ENCODE measurements at regions not wholly inside any gene's neighbourhood (a gene's known extent, or its start where the extent isn't known, plus 50 kb on each side); places are given as distances from the start of the nearest gene placed in this dataset.
"Not testable (repeated sequence)": the region's sequence is repeated elsewhere in the genome, so short reads cannot be mapped to it uniquely, and the experiment has no call there.

DNA sequence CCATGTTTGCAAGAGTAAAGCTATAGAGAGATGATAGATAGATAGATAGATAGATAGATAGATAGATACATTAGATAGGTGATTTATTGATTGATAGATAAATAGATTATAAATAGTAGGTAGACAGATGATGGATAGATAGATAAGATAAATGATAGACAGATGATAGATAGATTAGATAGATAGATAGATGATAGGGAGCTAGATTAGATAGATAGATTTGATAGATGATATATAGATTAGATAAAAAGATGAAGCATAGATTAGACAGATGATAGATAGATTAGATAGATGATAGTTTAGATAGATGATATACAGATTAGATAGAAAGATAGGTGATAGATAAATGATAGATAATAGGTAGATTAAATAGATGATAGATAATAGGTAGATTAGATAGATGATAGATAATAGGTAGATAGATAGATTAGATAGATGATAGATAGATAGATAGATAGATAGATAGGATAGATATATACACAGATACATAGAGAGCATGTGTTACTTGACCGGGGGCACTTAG is 243.3 kb upstream of the FOXK1 start:
- no peak for FAIRE-seq

- FAIRE-seq, result no peak
Observed at GRCh38 chr7:4439444-4439843, 242.7 kb upstream of the FOXK1 start.

DNA sequence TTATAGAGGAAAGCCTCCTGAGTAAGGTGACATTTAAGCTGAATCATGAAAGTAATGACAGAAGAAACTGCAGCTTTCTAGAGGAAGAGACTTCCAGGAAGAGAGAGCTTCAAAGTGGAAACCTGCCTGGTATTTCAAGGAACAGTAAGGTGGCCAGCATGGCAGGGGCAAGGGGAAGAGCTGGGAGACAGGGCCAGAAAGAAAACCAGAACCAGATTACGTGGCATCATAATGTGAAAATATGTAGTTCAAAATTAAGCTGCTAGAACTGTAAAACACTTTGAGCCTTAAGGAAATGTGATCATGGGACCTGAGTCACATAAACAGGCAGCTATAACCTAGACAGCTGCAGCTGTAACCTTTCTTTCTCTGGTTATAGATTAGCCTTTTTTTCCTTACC is 238.0 kb upstream of the FOXK1 start:
- no peak for FAIRE-seq

DNA sequence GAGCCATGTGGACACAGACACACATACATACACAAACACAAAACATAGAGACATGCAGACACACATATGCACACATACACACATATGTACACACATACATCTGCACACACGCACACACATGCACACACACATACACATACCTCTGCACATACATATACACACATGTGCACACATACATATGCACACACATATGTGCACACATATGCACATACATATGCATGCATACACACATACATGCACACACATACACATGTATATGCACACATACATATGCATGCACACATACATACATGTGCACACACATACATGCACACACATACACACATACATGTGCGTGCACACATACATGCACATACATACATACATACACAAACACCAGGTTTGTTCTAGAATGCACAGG is 236.3 kb upstream of the FOXK1 start:
- no peak for FAIRE-seq

DNA sequence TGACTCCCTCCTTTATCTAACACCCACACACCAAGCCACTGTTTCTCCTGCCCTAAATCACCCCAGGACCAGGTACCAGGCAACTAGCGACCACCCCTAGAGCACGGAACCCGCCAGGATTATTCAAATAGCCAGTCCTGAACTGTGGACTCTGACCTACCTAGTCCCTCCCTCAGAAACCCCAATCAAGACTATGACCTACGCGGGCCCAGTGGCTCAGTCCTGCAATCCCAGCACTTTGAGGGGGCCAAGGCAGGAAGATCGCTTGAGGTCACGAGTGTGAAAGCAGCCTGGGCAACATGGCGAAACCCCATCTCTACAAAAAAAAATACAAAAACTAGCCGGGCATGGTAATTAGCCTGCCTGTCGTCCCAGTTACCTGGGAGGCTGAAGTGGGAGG is 232.8 kb upstream of the FOXK1 start:
- no peak for FAIRE-seq

- no peak for FAIRE-seq
Observed at GRCh38 chr7:4450483-4450882, 231.6 kb upstream of the FOXK1 start.

DNA sequence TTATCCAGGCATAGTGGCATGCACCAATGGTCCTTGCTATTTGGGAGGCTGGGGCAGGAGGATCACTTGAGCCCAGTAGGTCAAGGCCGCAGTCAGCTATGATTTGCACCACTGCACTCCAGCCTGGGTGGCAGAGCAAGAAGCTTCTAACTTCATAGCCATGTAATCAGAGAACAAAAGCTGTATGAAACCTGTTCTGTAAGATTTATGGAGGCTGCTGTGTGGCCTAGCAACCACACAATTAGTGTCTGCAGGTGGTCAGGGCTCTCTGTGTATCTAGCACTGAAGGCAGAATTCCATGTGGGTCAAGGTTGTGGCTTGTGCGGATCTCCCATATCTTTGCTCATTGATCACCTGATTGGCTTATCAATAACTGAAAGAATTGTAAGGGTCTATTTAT is 221.5 kb upstream of the FOXK1 start:
- FAIRE-seq, result no peak

- no peak for FAIRE-seq
Observed at GRCh38 chr7:4461531-4461930, 220.6 kb upstream of the FOXK1 start.

DNA sequence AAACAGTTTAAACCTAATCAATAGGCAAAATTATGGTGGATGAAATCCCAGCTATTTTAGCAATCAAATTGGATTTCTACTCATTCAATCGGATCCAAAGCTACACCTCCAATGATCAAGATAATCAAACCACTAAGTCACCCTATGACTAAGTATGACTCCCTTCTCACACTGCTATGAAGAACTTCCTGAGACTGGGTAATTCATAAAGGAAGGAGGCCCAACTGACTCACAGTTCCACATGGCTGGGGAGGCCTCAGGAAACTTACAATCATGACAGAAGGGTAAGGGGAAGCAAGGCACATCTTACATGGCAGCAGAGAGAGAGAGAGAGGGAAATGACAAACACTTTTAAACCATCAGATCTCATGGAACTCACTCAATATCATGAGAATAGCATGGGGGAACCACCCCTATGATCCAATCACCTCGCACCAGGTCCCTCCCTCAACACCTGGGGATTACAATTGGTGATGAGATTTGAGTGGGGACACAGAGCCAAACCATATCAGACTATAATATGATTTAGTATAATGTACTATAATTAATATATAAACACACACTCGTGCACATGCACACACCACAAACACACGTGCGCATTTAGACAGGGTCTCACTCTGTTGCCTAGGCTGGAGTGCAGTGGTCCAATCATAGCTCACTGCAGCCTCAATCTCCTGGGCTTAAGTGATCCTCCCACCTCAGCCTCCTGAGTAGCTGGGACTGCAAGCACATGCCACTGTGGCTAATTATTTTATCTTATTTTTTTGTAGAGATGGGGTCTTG is 213.6 kb upstream of the FOXK1 start:
- no peak for FAIRE-seq

GRCh38 chr7:4470246-4470645 is 211.8 kb upstream of the FOXK1 start:
- no peak for FAIRE-seq

DNA sequence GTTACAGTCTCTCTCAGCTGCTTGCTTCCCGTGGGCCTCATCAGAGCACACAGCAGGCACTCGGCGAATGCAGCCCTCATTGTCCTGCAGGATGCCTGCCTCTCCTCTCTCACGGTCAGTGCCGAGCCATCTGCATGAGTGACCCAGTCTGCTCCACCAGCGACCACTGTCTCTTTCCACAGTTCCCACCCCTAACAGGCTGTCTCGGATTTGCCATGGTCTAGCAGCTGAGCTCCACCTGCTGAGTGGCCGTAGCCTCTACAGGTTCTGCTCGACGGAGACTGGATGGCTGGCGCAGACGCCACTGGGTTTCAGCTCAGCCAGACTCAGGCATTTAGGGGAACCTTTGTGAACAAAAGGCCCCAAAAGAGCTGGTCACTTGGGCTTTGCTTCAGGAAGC is 209.4 kb upstream of the FOXK1 start:
- no peak for FAIRE-seq

- FAIRE-seq, result no peak
Observed at GRCh38 chr7:4479367-4480039, 202.6 kb upstream of the FOXK1 start.

- FAIRE-seq, result not testable (repeated sequence)
Observed at GRCh38 chr7:4480131-4480530, 202.0 kb upstream of the FOXK1 start.

GRCh38 chr7:4483851-4484250 is 198.2 kb upstream of the FOXK1 start:
- no peak for FAIRE-seq

DNA sequence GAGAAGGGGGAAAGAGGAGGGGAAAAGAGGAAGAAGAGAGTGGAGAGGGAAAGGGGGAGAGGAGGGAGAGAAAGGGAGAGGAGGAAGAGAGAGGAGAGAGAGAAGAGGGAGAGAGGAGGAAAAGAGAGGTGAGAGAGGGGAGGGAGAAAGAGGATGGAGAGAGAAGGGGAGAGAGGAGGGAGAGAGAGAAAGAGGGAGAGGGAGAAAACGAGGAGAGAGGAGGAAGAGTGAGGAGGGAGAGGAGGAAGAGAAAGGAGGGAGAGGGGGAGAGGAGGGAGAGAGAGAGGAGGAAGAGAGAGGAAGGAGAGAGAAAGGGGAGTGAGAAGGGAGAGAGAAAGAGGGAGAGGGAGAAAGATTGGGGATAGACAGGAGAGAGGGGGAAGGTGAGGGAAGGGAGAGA is 197.6 kb upstream of the FOXK1 start:
- FAIRE-seq, result no peak

DNA sequence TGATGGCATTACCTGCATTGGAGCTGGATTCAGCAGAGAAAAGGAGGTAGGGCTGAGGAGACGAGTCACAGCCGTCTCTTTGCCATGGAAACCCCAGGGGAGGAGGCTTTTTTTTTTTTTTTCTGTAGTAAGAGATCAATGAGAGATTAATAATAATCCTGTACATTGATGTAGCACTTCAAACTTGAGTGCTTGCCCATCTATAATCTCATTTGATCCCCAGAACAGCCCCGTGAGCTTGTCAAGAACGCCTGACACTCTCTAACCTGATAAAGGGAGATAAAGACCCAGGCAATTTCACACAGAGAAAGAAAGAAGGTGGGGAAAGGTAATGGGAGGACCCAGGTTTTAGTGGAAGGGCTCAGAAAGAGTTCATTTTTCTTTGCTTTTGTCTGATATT is 195.2 kb upstream of the FOXK1 start:
- no peak for FAIRE-seq

DNA sequence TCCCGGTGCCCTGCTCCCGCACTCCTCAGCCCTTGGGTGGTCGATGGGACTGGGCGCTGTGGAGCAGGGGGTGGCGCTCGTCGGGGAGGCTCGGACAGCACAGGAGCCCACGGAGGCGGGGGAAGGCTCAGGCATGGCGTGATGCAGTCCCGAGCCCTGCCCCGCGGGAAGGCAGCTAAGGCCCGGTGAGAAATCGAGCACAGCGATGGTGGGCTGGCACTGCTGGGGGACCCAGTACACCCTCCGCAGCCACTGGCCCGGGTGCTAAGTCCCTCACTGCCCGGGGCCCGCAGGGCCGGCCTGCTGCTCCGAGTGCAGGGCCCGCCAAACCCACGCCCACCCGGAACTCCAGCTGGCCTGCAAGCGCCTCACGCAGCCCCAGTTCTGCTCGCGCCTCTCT is 185.2 kb upstream of the FOXK1 start:
- not testable (repeated sequence) for FAIRE-seq

DNA sequence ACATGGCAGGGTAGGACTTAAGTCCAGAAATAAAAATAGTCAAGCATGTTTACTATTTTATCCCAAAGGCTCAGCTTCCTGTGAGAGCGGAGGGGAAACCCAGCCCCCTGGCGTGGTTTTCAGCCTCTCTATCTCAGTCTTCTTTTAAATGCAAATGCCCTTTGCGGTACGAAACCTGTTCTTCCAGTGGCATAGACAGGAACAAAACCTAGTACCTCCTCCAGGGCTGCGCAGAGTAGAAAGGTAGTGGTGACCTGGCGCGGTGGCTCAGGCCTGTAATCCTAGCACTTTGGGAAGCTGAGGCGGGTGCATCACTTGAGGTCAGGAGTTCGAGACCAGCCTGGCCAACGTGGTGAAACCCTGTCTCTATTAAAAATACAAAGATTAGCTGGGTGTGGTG is 181.3 kb upstream of the FOXK1 start:
- no peak for FAIRE-seq

DNA sequence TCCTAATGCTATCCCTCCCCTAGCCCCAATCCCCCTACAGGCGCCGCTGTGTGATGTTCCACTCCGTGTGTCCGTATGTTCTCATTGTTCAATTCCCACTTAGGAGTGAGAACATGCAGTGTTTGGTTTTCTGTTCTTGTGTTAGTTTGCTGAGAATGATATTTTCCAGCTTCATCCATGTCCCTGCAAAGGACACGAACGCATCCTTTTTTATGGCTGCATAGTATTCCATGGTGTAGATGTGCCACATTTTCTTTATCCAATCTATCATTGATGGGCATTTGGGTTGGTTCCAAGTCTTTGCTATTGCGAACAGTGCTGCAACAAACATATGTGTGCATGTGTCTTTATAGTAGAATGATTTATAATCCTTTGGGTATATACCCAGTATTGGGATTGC is 174.2 kb upstream of the FOXK1 start:
- FAIRE-seq, result not testable (repeated sequence)

- FAIRE-seq, result no peak
Observed at GRCh38 chr7:4513450-4513849, 168.6 kb upstream of the FOXK1 start.

- FAIRE-seq, result no peak
Observed at GRCh38 chr7:4519819-4520520, 162.1 kb upstream of the FOXK1 start.

DNA sequence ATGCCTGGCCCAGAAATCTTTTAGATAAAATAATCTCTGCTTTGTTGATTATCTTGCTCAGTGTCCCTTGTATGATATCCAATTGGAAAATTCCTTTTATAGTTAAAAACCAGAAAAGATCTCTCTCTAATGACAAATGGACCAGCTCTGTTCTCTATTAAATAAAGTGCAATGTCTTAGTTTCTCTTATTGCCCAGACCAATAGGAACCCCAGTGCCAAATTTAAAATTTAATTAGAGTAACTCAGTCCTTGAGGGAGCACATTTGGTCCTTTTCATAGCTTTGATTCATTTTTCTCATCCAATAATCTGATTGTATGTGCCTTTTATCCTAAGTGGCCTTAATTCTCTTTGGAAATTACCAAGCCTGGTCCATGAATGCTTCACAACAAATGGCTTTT is 158.9 kb upstream of the FOXK1 start:
- no peak for FAIRE-seq

DNA sequence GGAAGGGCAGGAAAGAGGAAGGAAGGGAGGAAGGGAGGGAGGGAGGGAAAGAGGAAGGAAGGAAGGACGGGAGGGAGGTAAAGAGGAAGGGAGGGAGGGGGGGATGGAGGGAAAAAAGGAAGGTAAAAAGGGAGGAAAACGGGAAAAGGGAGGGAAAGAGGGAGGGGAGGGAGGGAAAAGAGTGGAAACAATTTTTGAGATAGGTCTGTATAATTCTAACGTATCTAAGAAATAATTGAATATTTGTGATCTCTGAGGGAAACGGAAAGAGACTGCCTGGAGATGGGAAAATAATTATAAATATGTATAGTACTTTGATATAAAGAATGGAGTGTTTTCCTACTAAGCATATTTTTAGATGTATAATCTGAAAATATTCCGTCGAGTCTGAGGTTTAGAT is 158.2 kb upstream of the FOXK1 start:
- no peak for FAIRE-seq

GRCh38 chr7:4525884-4526283 is 156.2 kb upstream of the FOXK1 start:
- FAIRE-seq, result no peak

Measured in endometrium (tissue), 2 donors.